Caki2 (cell line): ENCODE measurements at regions not wholly inside any gene's neighbourhood (a gene's known extent, or its start where the extent isn't known, plus 50 kb on each side); places are given as distances from the start of the nearest gene placed in this dataset.

ENCODE experiments used
- DNase-seq: peaks from one replicate; pipeline ENCODE4 v3.0.0-alpha.2; 2015; ENCODE audit warnings: low read depth
- in situ Hi-C: cut with HindIII; loops from 2 replicates; pipeline ENCODE4 v1.10.0; 2016; ENCODE audit warnings: low sequenced_read_pairs, low pct_unique_long_range_greater_than_20kb, mixed read lengths

- DNase-seq, result no peak
- in situ Hi-C loops, result no loop called here
Measured at GRCh38 chr2:52844701-52845423, 922.7 kb upstream of the CHAC2 start.

- no peak for DNase-seq
- in situ Hi-C loops, result no loop called here
Measured at GRCh38 chr2:52835909-52836308, 931.7 kb upstream of the CHAC2 start.

GRCh38 chr2:52831216-52831615, 936.4 kb upstream of the CHAC2 start:
- in situ Hi-C loops, result no loop called here
- no peak for DNase-seq

- DNase-seq, result no peak
- in situ Hi-C loops, result no loop called here
Measured at GRCh38 chr2:52828112-52828511, 939.5 kb upstream of the CHAC2 start.

- DNase-seq, result no peak
- in situ Hi-C loops, result no loop called here
Measured at GRCh38 chr2:52821631-52822030, 946.0 kb upstream of the CHAC2 start.

GRCh38 chr2:52818958-52819357, 948.6 kb upstream of the CHAC2 start:
- in situ Hi-C loops, result no loop called here
- DNase-seq, result no peak

GRCh38 chr2:52810460-52810859, 957.1 kb upstream of the CHAC2 start:
- DNase-seq, result peak; percentile 23
- in situ Hi-C loops, result no loop called here

GRCh38 chr2:52805901-52806410, 961.6 kb upstream of the CHAC2 start:
- in situ Hi-C loops, result no loop called here
- no peak for DNase-seq

- in situ Hi-C loops, result no loop called here
- DNase-seq, result no peak
Measured at GRCh38 chr2:52794581-52794980, 973.0 kb upstream of the CHAC2 start.

GRCh38 chr2:52779446-52779845, 988.2 kb upstream of the CHAC2 start:
- DNase-seq, result no peak
- in situ Hi-C loops, result no loop called here

GRCh38 chr2:52776571-52776970, 991.0 kb upstream of the CHAC2 start:
- DNase-seq, result no peak

GRCh38 chr2:52775674-52776073, 991.9 kb upstream of the CHAC2 start:
- in situ Hi-C loops, result no loop called here
- DNase-seq, result no peak

More at GRCh38 chr2:52776571-52776970, 991.0 kb upstream of the CHAC2 start:
- in situ Hi-C loops, result no loop called here

- in situ Hi-C loops, result no loop called here
- no peak for DNase-seq
Measured at GRCh38 chr2:52765735-52766134, 1001.9 kb upstream of the CHAC2 start.

- in situ Hi-C loops, result no loop called here
- no peak for DNase-seq
Measured at GRCh38 chr2:52749764-52750163, 1017.8 kb upstream of the CHAC2 start.

GRCh38 chr2:52745144-52745543, 1022.5 kb upstream of the CHAC2 start:
- no peak for DNase-seq
- in situ Hi-C loops, result no loop called here

- no peak for DNase-seq
- in situ Hi-C loops, result no loop called here
Measured at GRCh38 chr2:52732849-52733395, 1034.7 kb upstream of the CHAC2 start.

- in situ Hi-C loops, result no loop called here
Measured at GRCh38 chr2:52724585-52724984, 1043.0 kb upstream of the CHAC2 start.

GRCh38 chr2:52717836-52718235, 1049.8 kb upstream of the CHAC2 start:
- in situ Hi-C loops, result no loop called here
- DNase-seq, result no peak

More at GRCh38 chr2:52724585-52724984, 1043.0 kb upstream of the CHAC2 start:
- DNase-seq, result no peak

- no peak for DNase-seq
- in situ Hi-C loops, result no loop called here
Measured at GRCh38 chr2:52710810-52711618, 1056.6 kb upstream of the CHAC2 start.
